ENCODE measurements at regions not wholly inside any gene's neighbourhood (a gene's known extent, or its start where the extent isn't known, plus 50 kb on each side); places are given as distances from the start of the nearest gene placed in this dataset.
"Not testable (repeated sequence)": the region's sequence is repeated elsewhere in the genome, so short reads cannot be mapped to it uniquely, and the experiment has no call there.

- FAIRE-seq: no peak
These were observed 206.8 kb downstream of the UQCRFS1 start for GRCh38 chr19:29006057-29006735.

GRCh38 chr19:29004796-29005195, 208.2 kb downstream of the UQCRFS1 start:
- no peak for FAIRE-seq

- no peak for FAIRE-seq
These were observed 209.1 kb downstream of the UQCRFS1 start for GRCh38 chr19:29003641-29004409.

- FAIRE-seq: no peak
These were observed 210.6 kb downstream of the UQCRFS1 start for GRCh38 chr19:29002336-29002735.

GRCh38 chr19:29001597-29002245, 211.2 kb downstream of the UQCRFS1 start:
- FAIRE-seq: no peak

GRCh38 chr19:29001141-29001581, 211.8 kb downstream of the UQCRFS1 start:
- no peak for FAIRE-seq

- FAIRE-seq: no peak
These were observed 213.1 kb downstream of the UQCRFS1 start for GRCh38 chr19:28999724-29000433.

- no peak for FAIRE-seq
These were observed 214.0 kb downstream of the UQCRFS1 start for GRCh38 chr19:28998974-28999373.

GRCh38 chr19:28997866-28998265, 215.1 kb downstream of the UQCRFS1 start:
- not testable (repeated sequence) for FAIRE-seq

- no peak for FAIRE-seq
These were observed 222.4 kb downstream of the UQCRFS1 start for GRCh38 chr19:28990522-28990921.

GRCh38 chr19:28989739-28990138, 223.2 kb downstream of the UQCRFS1 start:
- no peak for FAIRE-seq

GRCh38 chr19:28988066-28988465, 224.9 kb downstream of the UQCRFS1 start:
- FAIRE-seq: no peak

GRCh38 chr19:28987177-28987576, 225.8 kb downstream of the UQCRFS1 start:
- FAIRE-seq: no peak

GRCh38 chr19:28985201-28985600, 227.8 kb downstream of the UQCRFS1 start:
- FAIRE-seq: no peak

GRCh38 chr19:28984315-28984714, 228.6 kb downstream of the UQCRFS1 start:
- no peak for FAIRE-seq

GRCh38 chr19:28983430-28983829, 229.5 kb downstream of the UQCRFS1 start:
- no peak for FAIRE-seq

GRCh38 chr19:28981994-28982393, 231.0 kb downstream of the UQCRFS1 start:
- FAIRE-seq: no peak

GRCh38 chr19:28981518-28981917, 231.4 kb downstream of the UQCRFS1 start:
- FAIRE-seq: no peak

- FAIRE-seq: no peak
These were observed 232.6 kb downstream of the UQCRFS1 start for GRCh38 chr19:28980236-28980868.

- FAIRE-seq: no peak
These were observed 235.1 kb downstream of the UQCRFS1 start for GRCh38 chr19:28977826-28978225.

- no peak for FAIRE-seq
These were observed 240.7 kb downstream of the UQCRFS1 start for GRCh38 chr19:28972058-28972852.

- no peak for FAIRE-seq
These were observed 241.4 kb downstream of the UQCRFS1 start for GRCh38 chr19:28971513-28971912.

Data from TTC549 (cell line).